ENCODE measurements at regions not wholly inside any gene's neighbourhood (a gene's known extent, or its start where the extent isn't known, plus 50 kb on each side); places are given as distances from the start of the nearest gene placed in this dataset.

DNA sequence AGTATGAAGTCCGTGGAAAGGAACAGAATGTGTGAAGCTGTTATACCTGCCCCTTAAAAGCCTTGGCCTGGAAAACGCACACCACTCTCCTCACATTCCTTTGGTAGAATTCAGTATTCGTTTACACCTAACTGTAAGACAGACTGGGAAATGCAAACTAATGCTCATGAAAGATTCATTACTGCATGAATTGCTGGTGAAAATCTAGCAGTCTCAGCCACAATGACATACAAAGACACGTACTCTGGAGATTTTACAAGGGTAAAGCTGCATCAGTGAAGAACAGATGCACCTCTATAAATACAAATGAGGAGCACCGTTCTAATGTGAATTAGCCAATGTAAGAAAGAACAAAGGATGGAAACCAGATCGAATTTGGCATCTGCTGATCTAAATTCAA is 2051.3 kb downstream of the PCDH7 start:
- Histone ChIP-seq H3K9ac (ENCODE audit: low read depth, low read length) (no peak overlapping the region), H3K9me3 (ENCODE audit: control insufficient read depth, insufficient read depth, low read length) (no peaks in the 10 kb centered on the region)

DNA sequence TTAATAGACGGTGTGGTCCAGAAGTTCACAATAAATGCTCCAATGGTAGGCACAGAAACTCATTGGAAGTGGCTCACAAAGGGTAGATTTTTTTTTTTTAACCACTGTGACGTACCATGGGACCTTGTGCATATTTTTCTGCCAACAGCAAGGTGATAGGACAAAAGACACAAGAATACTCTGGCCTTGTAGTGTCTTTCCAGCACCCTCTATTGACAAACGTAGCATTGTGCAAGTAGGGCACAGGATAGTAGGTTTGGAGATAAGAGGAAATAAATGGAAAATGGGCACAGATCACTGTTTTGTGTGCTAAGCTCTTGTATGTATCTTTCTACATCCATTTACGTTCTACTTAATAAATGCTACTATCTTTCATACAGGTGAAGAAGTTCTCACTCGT is 2054.9 kb downstream of the PCDH7 start:
- Histone ChIP-seq H3K9ac (ENCODE audit: low read depth, low read length) (no peak overlapping the region), H3K27me3 (ENCODE audit: control insufficient read depth, insufficient read depth, low read length) (no peaks in the 10 kb centered on the region), H3K36me3 (ENCODE audit: control insufficient read depth, insufficient read depth, low read length) (no peaks in the 10 kb centered on the region), H3K4me1 (ENCODE audit: control insufficient read depth, insufficient read depth, low read length) (peaks cover 2% of the 10 kb centered on the region), H3K4me3 (ENCODE audit: low read depth, low read length) (no peak overlapping the region), H3K9me3 (ENCODE audit: control insufficient read depth, insufficient read depth, low read length) (no peaks in the 10 kb centered on the region)

More for the DNA sequence above, 2051.3 kb downstream of the PCDH7 start:
- H3K27me3 ChIP-seq (ENCODE audit: control insufficient read depth, insufficient read depth, low read length) = no peaks in the 10 kb centered on the region
- H3K4me3 ChIP-seq (ENCODE audit: low read depth, low read length) = no peak overlapping the region
- peaks cover 2% of the 10 kb centered on the region for H3K4me1 ChIP-seq (ENCODE audit: control insufficient read depth, insufficient read depth, low read length)
- no peaks in the 10 kb centered on the region for H3K36me3 ChIP-seq (ENCODE audit: control insufficient read depth, insufficient read depth, low read length)

DNA sequence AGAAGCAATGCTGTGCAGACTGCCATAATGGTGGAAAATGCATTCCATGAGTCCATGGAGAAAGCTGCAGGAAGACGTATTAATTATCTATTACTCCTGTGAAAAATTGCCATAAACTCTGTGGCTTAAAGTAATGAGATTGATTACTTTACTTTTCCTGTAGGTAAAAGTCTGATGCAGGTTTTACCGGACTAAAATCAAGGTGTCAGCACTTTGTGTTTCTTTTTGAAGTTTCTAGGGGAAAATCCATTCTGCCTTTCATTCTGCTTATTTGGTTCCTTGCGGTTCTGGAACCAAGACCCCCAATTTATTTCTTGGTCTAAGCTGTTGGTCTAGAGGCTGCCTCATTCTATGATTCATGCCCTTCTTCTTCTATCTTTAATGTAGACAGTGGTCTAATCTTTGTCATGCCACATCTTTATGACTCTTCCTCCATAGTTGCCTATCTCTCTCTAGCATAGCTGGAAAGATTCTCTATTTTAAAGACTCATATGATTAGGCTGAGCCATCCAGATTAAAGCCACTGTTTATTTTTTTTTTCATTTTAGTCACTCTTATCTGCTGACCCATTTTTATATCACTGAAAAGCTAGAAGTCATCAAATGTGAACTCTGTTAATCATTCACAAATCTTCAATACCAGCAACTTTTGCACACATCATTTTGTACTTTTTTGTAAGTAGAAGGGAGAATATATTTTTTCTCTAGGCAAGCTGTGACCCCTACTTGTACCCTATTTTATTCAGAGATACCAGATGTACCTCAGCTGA is 2056.4 kb downstream of the PCDH7 start:
- H3K4me3 ChIP-seq (ENCODE audit: low read depth, low read length) = no peak overlapping the region
- H3K27me3 ChIP-seq (ENCODE audit: control insufficient read depth, insufficient read depth, low read length) = no peaks in the 10 kb centered on the region
- H3K9ac ChIP-seq (ENCODE audit: low read depth, low read length) = no peak overlapping the region
- no peaks in the 10 kb centered on the region for H3K9me3 ChIP-seq (ENCODE audit: control insufficient read depth, insufficient read depth, low read length)
- peaks cover 2% of the 10 kb centered on the region for H3K4me1 ChIP-seq (ENCODE audit: control insufficient read depth, insufficient read depth, low read length)
- no peaks in the 10 kb centered on the region for H3K36me3 ChIP-seq (ENCODE audit: control insufficient read depth, insufficient read depth, low read length)

DNA sequence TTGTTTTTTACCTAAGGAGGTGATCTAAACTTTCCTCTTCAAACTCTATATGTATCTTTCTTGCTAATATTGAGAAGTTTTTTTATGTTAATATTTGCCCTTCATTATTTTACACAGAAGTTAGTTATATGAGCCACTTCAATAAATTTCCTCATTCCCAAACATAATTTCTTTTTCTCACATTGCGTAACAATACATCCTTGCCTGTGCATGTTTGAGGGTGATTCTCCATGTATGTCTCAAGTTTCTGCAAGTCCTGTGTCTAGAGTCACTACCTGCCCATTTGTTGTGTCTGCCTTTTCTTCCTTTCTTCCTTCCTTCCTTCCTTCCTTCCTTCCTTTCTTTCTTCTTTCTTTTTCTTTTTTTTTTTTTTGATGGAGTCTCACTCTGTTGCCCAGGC is 2057.9 kb downstream of the PCDH7 start:
- H3K4me1 ChIP-seq (ENCODE audit: control insufficient read depth, insufficient read depth, low read length) = peaks cover 2% of the 10 kb centered on the region
- no peaks in the 10 kb centered on the region for H3K27me3 ChIP-seq (ENCODE audit: control insufficient read depth, insufficient read depth, low read length)
- no peak overlapping the region for H3K4me3 ChIP-seq (ENCODE audit: low read depth, low read length)
- H3K36me3 ChIP-seq (ENCODE audit: control insufficient read depth, insufficient read depth, low read length) = no peaks in the 10 kb centered on the region
- H3K9ac ChIP-seq (ENCODE audit: low read depth, low read length) = no peak overlapping the region
- H3K9me3 ChIP-seq (ENCODE audit: control insufficient read depth, insufficient read depth, low read length) = no peaks in the 10 kb centered on the region

DNA sequence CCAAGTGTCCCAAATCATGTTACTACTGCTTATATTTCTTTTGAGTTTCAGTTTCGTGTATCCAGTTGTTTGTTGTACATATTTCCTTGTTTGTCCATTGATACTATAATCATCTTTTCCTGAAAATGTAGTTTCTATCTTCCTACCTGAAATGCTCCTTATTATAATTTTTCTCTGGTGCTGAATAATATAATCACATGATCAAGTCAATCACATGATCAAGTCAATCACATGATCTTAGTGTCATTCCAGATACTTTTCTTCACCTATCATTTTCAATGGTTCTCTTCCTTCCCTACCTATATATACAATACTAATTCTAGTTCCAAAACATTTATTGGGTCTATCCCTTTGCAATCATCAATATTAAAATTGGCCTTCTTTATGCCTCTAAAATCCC is 2058.8 kb downstream of the PCDH7 start:
- H3K9me3 ChIP-seq (ENCODE audit: control insufficient read depth, insufficient read depth, low read length) = no peaks in the 10 kb centered on the region
- no peaks in the 10 kb centered on the region for H3K27me3 ChIP-seq (ENCODE audit: control insufficient read depth, insufficient read depth, low read length)
- no peak overlapping the region for H3K4me3 ChIP-seq (ENCODE audit: low read depth, low read length)
- H3K36me3 ChIP-seq (ENCODE audit: control insufficient read depth, insufficient read depth, low read length) = no peaks in the 10 kb centered on the region
- H3K4me1 ChIP-seq (ENCODE audit: control insufficient read depth, insufficient read depth, low read length) = peaks cover 2% of the 10 kb centered on the region
- no peak overlapping the region for H3K9ac ChIP-seq (ENCODE audit: low read depth, low read length)

DNA sequence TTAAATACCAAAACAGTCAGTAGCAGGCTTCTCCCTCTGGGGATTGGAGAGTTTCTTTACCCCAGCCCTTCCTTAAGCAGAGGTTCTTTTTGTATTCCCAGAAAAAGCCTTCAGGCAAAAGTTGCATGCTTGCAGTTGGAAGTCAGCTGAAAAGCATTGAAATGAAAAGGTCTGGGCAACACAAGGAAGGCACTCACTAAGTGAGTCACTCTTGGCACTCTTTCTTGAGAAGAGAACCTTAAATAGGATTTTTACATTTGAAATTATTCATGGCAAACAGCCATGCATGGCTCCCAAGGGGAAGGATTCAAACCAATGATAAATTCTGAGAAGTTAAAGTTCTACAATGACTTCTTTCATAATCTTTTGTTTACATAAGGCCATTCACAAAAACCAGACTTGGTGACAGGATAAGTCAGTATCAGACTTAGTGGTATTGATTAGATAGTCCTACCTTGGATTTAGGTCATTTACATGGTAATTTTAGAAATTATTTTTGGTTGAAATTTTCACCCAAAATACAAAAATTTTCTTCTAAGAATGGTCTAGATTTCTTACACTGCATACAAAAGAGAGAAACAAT is 2068.9 kb downstream of the PCDH7 start:
- Histone ChIP-seq H3K36me3 (ENCODE audit: control insufficient read depth, insufficient read depth, low read length) (no peaks in the 10 kb centered on the region), H3K27me3 (ENCODE audit: control insufficient read depth, insufficient read depth, low read length) (no peaks in the 10 kb centered on the region), H3K9me3 (ENCODE audit: control insufficient read depth, insufficient read depth, low read length) (no peaks in the 10 kb centered on the region), H3K9ac (ENCODE audit: low read depth, low read length) (no peak overlapping the region), H3K4me3 (ENCODE audit: low read depth, low read length) (no peak overlapping the region), H3K4me1 (ENCODE audit: control insufficient read depth, insufficient read depth, low read length) (no peaks in the 10 kb centered on the region)

DNA sequence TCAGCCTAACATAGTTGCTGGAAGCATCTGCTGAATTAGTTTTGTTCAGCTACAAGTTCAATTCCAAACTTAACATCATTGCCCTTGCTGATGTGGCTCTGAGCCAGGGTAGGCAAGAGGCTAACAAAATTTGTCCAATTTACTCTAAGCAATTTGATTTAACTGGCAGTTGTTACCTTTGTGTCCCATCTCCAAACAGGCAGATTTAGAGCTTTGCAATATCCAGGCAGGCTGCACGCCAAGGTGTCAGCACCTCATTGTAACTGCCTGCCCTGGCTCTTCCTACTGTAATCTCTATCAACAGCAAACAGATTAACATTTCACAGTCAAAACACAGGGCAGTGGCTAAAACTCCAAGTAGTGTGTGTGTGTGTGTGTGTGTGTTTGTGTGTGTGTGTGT is 2070.6 kb downstream of the PCDH7 start:
- no peaks in the 10 kb centered on the region for H3K27me3 ChIP-seq (ENCODE audit: control insufficient read depth, insufficient read depth, low read length)
- H3K9me3 ChIP-seq (ENCODE audit: control insufficient read depth, insufficient read depth, low read length) = no peaks in the 10 kb centered on the region
- H3K4me3 ChIP-seq (ENCODE audit: low read depth, low read length) = no peak overlapping the region
- no peaks in the 10 kb centered on the region for H3K4me1 ChIP-seq (ENCODE audit: control insufficient read depth, insufficient read depth, low read length)
- H3K36me3 ChIP-seq (ENCODE audit: control insufficient read depth, insufficient read depth, low read length) = no peaks in the 10 kb centered on the region
- H3K9ac ChIP-seq (ENCODE audit: low read depth, low read length) = no peak overlapping the region

DNA sequence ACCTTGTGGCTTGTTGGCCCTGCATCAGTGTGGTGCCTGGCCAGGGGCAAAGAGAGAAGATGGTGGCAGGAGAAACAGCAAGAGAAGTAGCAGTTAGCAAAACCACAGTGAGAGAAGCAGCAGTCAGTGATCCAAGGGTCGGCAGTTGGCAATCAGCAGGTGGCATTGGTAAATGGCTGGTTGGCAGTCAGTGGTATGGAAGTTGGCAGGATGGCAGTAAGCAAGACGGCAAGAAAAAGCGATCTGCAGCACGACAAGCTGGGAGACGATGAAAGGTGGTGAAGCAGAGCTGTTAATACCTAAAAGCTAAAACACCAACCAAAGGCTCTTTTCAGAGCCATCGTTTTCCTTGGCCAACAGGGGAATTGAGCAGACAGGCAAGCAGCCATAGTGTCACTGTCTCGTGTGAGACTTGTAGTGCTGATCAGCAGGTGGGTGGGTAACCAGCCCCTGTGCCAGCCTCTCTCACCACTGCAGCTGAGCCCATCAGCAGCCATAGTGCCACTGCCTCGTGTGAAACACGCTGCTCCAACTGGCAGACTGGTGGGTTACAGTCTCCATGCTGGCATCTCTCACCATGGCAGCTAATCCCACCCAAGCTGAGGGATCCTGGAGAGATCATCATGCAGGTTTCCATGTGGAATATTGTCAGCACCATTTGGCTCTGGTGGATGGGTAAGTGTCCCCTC is 2078.4 kb downstream of the PCDH7 start:
- H3K9me3 ChIP-seq (ENCODE audit: control insufficient read depth, insufficient read depth, low read length) = no peaks in the 10 kb centered on the region
- H3K27me3 ChIP-seq (ENCODE audit: control insufficient read depth, insufficient read depth, low read length) = no peaks in the 10 kb centered on the region
- H3K36me3 ChIP-seq (ENCODE audit: control insufficient read depth, insufficient read depth, low read length) = no peaks in the 10 kb centered on the region
- no peak overlapping the region for H3K9ac ChIP-seq (ENCODE audit: low read depth, low read length)
- H3K4me3 ChIP-seq (ENCODE audit: low read depth, low read length) = no peak overlapping the region
- H3K4me1 ChIP-seq (ENCODE audit: control insufficient read depth, insufficient read depth, low read length) = no peaks in the 10 kb centered on the region

DNA sequence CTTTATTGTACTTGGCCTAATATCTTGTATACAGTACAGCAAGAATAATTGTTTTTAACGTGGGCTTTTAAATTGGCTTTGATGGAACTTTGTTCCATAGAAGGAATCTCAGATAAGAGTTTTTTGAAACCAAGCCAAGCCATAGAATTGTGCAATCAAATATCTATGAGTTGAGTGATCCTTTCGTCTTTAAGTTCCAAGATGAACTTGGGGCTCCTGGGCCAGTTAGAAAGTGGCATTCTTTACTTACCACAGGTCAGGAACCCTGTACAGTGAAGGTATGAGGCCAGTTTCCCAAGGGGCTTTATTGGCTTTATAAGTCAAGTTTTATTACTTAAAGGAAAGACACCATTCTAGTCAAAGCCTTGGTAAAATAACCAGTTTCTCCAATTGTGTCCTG is 2104.2 kb downstream of the PCDH7 start:
- Histone ChIP-seq H3K4me3 (ENCODE audit: low read depth, low read length) (no peak overlapping the region), H3K36me3 (ENCODE audit: control insufficient read depth, insufficient read depth, low read length) (no peaks in the 10 kb centered on the region), H3K27me3 (ENCODE audit: control insufficient read depth, insufficient read depth, low read length) (no peaks in the 10 kb centered on the region), H3K4me1 (ENCODE audit: control insufficient read depth, insufficient read depth, low read length) (no peaks in the 10 kb centered on the region), H3K9me3 (ENCODE audit: control insufficient read depth, insufficient read depth, low read length) (peaks cover 10% of the 10 kb centered on the region), H3K9ac (ENCODE audit: low read depth, low read length) (no peak overlapping the region)

DNA sequence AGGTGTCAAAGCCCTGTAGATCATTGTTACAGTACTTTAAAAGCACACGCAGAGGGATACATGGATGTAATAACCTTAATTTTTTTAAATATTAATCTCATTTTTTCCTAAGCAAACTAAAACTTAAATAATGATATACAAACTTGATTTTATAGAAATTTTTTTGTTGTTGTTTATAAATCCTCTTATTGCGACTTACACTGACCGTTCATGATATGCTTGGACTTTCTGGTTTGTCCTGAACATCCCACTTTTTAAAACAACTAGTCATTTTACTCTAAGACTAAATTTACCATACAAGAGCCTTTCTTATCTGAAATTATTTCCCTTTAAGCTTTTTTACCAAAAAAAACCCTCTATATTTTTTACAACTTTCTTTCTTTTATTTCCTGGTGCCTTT is 2106.0 kb downstream of the PCDH7 start:
- no peaks in the 10 kb centered on the region for H3K4me1 ChIP-seq (ENCODE audit: control insufficient read depth, insufficient read depth, low read length)
- peaks cover 10% of the 10 kb centered on the region for H3K9me3 ChIP-seq (ENCODE audit: control insufficient read depth, insufficient read depth, low read length)
- no peaks in the 10 kb centered on the region for H3K27me3 ChIP-seq (ENCODE audit: control insufficient read depth, insufficient read depth, low read length)
- no peak overlapping the region for H3K4me3 ChIP-seq (ENCODE audit: low read depth, low read length)
- no peak overlapping the region for H3K9ac ChIP-seq (ENCODE audit: low read depth, low read length)
- H3K36me3 ChIP-seq (ENCODE audit: control insufficient read depth, insufficient read depth, low read length) = no peaks in the 10 kb centered on the region

DNA sequence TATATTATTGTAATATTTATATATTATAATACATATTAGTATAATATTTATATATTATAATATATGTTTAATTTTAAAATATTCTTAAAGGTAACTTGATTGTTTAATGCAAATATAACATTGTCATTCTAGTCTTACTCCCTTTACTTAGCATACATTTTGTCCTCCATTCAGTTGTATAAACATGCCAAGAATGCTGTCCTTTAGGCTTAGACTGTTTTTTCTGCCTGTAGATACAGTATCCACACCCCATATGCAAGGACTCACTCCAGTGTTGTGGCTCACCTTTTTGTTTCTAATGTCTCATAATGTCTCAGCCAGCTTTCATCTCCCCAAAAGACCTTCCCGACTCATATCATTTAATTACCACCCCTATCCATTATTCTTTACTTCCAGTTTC is 2110.0 kb downstream of the PCDH7 start:
- Histone ChIP-seq H3K9me3 (ENCODE audit: control insufficient read depth, insufficient read depth, low read length) (peaks cover 10% of the 10 kb centered on the region), H3K4me3 (ENCODE audit: low read depth, low read length) (no peak overlapping the region), H3K9ac (ENCODE audit: low read depth, low read length) (no peak overlapping the region), H3K27me3 (ENCODE audit: control insufficient read depth, insufficient read depth, low read length) (no peaks in the 10 kb centered on the region), H3K36me3 (ENCODE audit: control insufficient read depth, insufficient read depth, low read length) (no peaks in the 10 kb centered on the region), H3K4me1 (ENCODE audit: control insufficient read depth, insufficient read depth, low read length) (no peaks in the 10 kb centered on the region)

DNA sequence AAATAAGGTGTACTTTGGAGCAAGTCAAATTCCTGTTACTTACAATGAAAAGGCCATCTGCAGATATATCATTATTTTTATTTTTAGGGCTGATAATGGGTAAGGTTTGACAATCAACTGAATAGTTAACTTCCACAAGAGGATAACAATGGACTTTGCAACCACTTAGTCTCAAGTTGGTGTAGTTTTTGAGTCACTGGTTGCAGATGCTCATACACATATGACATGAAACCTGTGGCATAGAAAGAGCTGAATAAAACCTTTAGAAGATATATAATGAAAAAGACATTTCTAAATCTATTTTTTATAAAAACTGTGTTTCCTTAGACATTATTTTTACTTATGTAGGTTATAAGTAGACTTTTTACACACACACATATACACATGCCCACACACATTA is 2110.9 kb downstream of the PCDH7 start:
- Histone ChIP-seq H3K4me1 (ENCODE audit: control insufficient read depth, insufficient read depth, low read length) (no peaks in the 10 kb centered on the region), H3K9me3 (ENCODE audit: control insufficient read depth, insufficient read depth, low read length) (peaks cover 6% of the 10 kb centered on the region), H3K27me3 (ENCODE audit: control insufficient read depth, insufficient read depth, low read length) (no peaks in the 10 kb centered on the region)

More for the DNA sequence above, 2110.9 kb downstream of the PCDH7 start:
- Histone ChIP-seq H3K36me3 (ENCODE audit: control insufficient read depth, insufficient read depth, low read length) (no peaks in the 10 kb centered on the region), H3K9ac (ENCODE audit: low read depth, low read length) (no peak overlapping the region), H3K4me3 (ENCODE audit: low read depth, low read length) (no peak overlapping the region)
